Bronchial epithelial cell (primary cell): ENCODE measurements at regions not wholly inside any gene's neighbourhood (a gene's known extent, or its start where the extent isn't known, plus 50 kb on each side); places are given as distances from the start of the nearest gene placed in this dataset.
A peak's percentile ranks its signal among the peaks of the same experiment; 100 is the strongest.

Source experiments
- DNase-seq: peaks from one replicate; pipeline ENCODE4 v3.0.0-alpha.2; 2010; ENCODE audit warnings: low read depth
- FAIRE-seq: peaks from 2 replicates; lab custom pipeline; 2011; peaks lifted over from hg19 to GRCh38; lab: Jason Lieb, UNC
- H3K27me3 ChIP-seq: 2 replicates; pipeline ENCODE4 v1.5.1; 2011; ENCODE audit warnings: low read length; ENCODE audit not compliant: control insufficient read depth, insufficient read depth
- H3K36me3 ChIP-seq: 2 replicates; pipeline ENCODE4 v1.5.1; 2011; ENCODE audit warnings: low read length; ENCODE audit not compliant: control insufficient read depth, insufficient read depth
- H3K4me3 ChIP-seq: 2 replicates; pipeline ENCODE4 v1.5.1; 2011; ENCODE audit warnings: mild to moderate bottlenecking, low read depth, low read length, control low read depth
- TF ChIP-seq, protein P1 (sequence below): IDR thresholded peaks from 2 replicates; pipeline ENCODE4 v1.5.1; 2011; ENCODE audit warnings: mild to moderate bottlenecking, moderate library complexity, low read length, control low read depth, inconsistent platforms; ENCODE audit not compliant: insufficient read depth, severe bottlenecking

- Histone ChIP-seq H3K27me3 (no peaks in the 10 kb centered on the region), H3K4me3 (no peak overlapping the region), H3K36me3 (no peaks in the 10 kb centered on the region)
- TF ChIP-seq, protein P1, sequence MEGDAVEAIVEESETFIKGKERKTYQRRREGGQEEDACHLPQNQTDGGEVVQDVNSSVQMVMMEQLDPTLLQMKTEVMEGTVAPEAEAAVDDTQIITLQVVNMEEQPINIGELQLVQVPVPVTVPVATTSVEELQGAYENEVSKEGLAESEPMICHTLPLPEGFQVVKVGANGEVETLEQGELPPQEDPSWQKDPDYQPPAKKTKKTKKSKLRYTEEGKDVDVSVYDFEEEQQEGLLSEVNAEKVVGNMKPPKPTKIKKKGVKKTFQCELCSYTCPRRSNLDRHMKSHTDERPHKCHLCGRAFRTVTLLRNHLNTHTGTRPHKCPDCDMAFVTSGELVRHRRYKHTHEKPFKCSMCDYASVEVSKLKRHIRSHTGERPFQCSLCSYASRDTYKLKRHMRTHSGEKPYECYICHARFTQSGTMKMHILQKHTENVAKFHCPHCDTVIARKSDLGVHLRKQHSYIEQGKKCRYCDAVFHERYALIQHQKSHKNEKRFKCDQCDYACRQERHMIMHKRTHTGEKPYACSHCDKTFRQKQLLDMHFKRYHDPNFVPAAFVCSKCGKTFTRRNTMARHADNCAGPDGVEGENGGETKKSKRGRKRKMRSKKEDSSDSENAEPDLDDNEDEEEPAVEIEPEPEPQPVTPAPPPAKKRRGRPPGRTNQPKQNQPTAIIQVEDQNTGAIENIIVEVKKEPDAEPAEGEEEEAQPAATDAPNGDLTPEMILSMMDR, result no peak
- DNase-seq (no peak), FAIRE-seq (no peak)
Observed at GRCh38 chr10:10493833-10494232, 523.8 kb upstream of the CELF2 start.

GRCh38 chr10:10497245-10497644 is 520.4 kb upstream of the CELF2 start:
- no peak for DNase-seq
- TF ChIP-seq, protein P1, result no peak
- H3K27me3 ChIP-seq, result no peaks in the 10 kb centered on the region
- no peak for FAIRE-seq
- no peak overlapping the region for H3K4me3 ChIP-seq
- no peaks in the 10 kb centered on the region for H3K36me3 ChIP-seq

DNA sequence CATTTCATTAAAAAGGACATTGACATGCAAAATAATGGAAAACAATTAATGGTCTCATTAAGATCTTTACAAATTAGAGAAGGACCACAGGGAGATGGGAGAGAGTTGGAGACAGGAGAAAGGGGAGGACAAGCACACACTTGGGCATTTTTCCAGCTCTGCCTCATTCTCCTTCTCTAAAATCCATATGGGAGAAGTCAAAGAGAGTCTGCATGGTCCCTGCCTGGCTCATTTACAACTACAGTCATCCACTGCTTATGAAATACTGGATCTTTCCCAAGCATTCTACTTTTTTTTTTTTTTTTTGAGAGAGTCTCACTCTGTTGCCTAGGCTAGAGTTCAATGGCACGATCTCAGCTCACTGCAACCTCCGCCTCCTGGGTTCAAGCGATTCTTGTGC is 518.9 kb upstream of the CELF2 start:
- H3K36me3 ChIP-seq, result no peaks in the 10 kb centered on the region
- FAIRE-seq (no peak), DNase-seq (no peak)
- no peaks in the 10 kb centered on the region for H3K27me3 ChIP-seq
- TF ChIP-seq, protein P1, result no peak
- H3K4me3 ChIP-seq, result no peak overlapping the region

GRCh38 chr10:10499839-10500238 is 517.8 kb upstream of the CELF2 start:
- no peaks in the 10 kb centered on the region for H3K27me3 ChIP-seq
- no peak overlapping the region for H3K4me3 ChIP-seq
- no peak for FAIRE-seq
- TF ChIP-seq, protein P1, result no peak
- no peaks in the 10 kb centered on the region for H3K36me3 ChIP-seq
- DNase-seq, result peak; percentile 23

- peak; percentile 55 for DNase-seq
- no peak for FAIRE-seq
- Histone ChIP-seq H3K4me3 (no peak overlapping the region), H3K27me3 (no peaks in the 10 kb centered on the region), H3K36me3 (no peaks in the 10 kb centered on the region)
- TF ChIP-seq, protein P1, result no peak
Observed at GRCh38 chr10:10500937-10501336, 516.7 kb upstream of the CELF2 start.

- DNase-seq (no peak), FAIRE-seq (no peak)
- Histone ChIP-seq H3K27me3 (no peaks in the 10 kb centered on the region), H3K36me3 (no peaks in the 10 kb centered on the region), H3K4me3 (no peak overlapping the region)
- TF ChIP-seq, protein P1, result no peak
Observed at GRCh38 chr10:10503772-10504171, 513.9 kb upstream of the CELF2 start.
